ENCODE measurements at regions not wholly inside any gene's neighbourhood (a gene's known extent, or its start where the extent isn't known, plus 50 kb on each side); places are given as distances from the start of the nearest gene placed in this dataset.

GRCh38 chr1:117679299-117679698 is 73.5 kb downstream of the TENT5C start:
- TF ChIP-seq EZH2 (IDR thresholded peaks at IDR 0.05; ENCODE audit: low read depth) (no peak), CTCF (conservative IDR thresholded peaks at IDR 0.05) (no peak)

All from PC-9 (cell line).